Endothelial cell of umbilical vein (primary cell): ENCODE measurements at regions not wholly inside any gene's neighbourhood (a gene's known extent, or its start where the extent isn't known, plus 50 kb on each side); places are given as distances from the start of the nearest gene placed in this dataset.

Source experiments
- BruUV-seq: library from RNA; stranded (reverse); fragments of 400-500 nt; replicated peaks from 2 replicates; lab custom pipeline; 2021; lab: Mats Ljungman, UMichigan
- CTCF ChIA-PET: fragments of 300-600, 350-600 bp; sonication (Branson Sonifier 250); formaldehyde crosslinking; loops from one replicate; lab custom pipeline; 2021; ENCODE audit warnings: antibody characterized with exemption, inconsistent platforms; lab: Charles Lee
- POLR2A ChIA-PET: fragments of 300-600, 350-600 bp; sonication (Branson Sonifier 250); formaldehyde crosslinking; loops from one replicate; lab custom pipeline; 2021; ENCODE audit warnings: antibody characterized with exemption, inconsistent platforms; lab: Charles Lee
- DNase-seq: peaks from one replicate; pipeline ENCODE4 v3.0.0-alpha.2; 2011; ENCODE audit warnings: low read depth, low spot score
- FAIRE-seq: peaks from 2 replicates; lab custom pipeline; 2011; peaks lifted over from hg19 to GRCh38; lab: Jason Lieb, UNC
- H2AFZ ChIP-seq: 2 replicates; pipeline ENCODE4 v1.6.0; 2012; ENCODE audit warnings: low read depth, low read length, control low read depth, inconsistent platforms
- H3K27ac ChIP-seq: 2 replicates; pipeline ENCODE4 v1.5.1; 2011; ENCODE audit warnings: low read depth, mild to moderate bottlenecking, control low read depth, low read length, moderate library complexity; ENCODE audit not compliant: insufficient read depth
- H3K27me3 ChIP-seq, 2 experiments: 2 replicates each; pipeline versions ENCODE4 v1.6.0 to v1.6.1; 2011; ENCODE audit warnings: low read length in 2 of 2, mixed read lengths in 1 of 2; ENCODE audit not compliant: control insufficient read depth in 2 of 2, insufficient read depth in 2 of 2
- H3K36me3 ChIP-seq, 2 experiments: 2 replicates in 1 of 2; 3 replicates in 1 of 2; pipeline ENCODE4 v1.5.1; 2011; ENCODE audit warnings: low read length in 2 of 2, mild to moderate bottlenecking in 1 of 2, moderate library complexity in 1 of 2; ENCODE audit not compliant: control insufficient read depth in 2 of 2, insufficient read depth in 2 of 2; ENCODE audit errors: extremely low read depth in 1 of 2
- H3K4me1 ChIP-seq: 3 replicates; pipeline ENCODE4 v1.5.1; 2011; ENCODE audit warnings: mild to moderate bottlenecking, low read length; ENCODE audit not compliant: control insufficient read depth, insufficient read depth; ENCODE audit errors: extremely low read depth
- H3K4me2 ChIP-seq: 2 replicates; pipeline ENCODE4 v1.6.1; 2011; ENCODE audit warnings: low read length, control low read depth, mixed read lengths; ENCODE audit not compliant: insufficient read depth
- H3K4me3 ChIP-seq, 3 experiments: fragments of 200-600 bp in 1 of 3; sonication (generic), shearing (Covaris generic) in 1 of 3; replicated peaks in 1 of 3; 2 replicates each; pipeline ENCODE4 v1.5.1; 2011 to 2016; ENCODE audit warnings: control low read depth in 3 of 3, low read length in 3 of 3, mild to moderate bottlenecking in 2 of 3, inconsistent platforms in 1 of 3, low read depth in 1 of 3, moderate library complexity in 1 of 3; ENCODE audit not compliant: insufficient read depth in 1 of 3
- H3K79me2 ChIP-seq: 2 replicates; pipeline ENCODE4 v1.6.0; 2012; ENCODE audit warnings: low read length, inconsistent platforms; ENCODE audit not compliant: control insufficient read depth, insufficient read depth
- H3K9ac ChIP-seq: replicated peaks from 2 replicates; pipeline ENCODE3; 2011; ENCODE audit warnings: low read length, control low read depth; ENCODE audit not compliant: insufficient read depth; ENCODE audit errors: extremely low read depth
- H3K9me1 ChIP-seq: replicated peaks from 3 replicates; pipeline ENCODE4 v1.6.0; 2011; ENCODE audit warnings: mild to moderate bottlenecking, low read length; ENCODE audit not compliant: control insufficient read depth, insufficient read depth; ENCODE audit errors: extremely low read depth
- H3K9me3 ChIP-seq: replicated peaks from 2 replicates; pipeline ENCODE4 v1.5.1; 2012; ENCODE audit warnings: low read length, inconsistent platforms; ENCODE audit not compliant: control insufficient read depth, insufficient read depth
- H4K20me1 ChIP-seq: replicated peaks from 2 replicates; pipeline ENCODE3; 2011; ENCODE audit warnings: mild to moderate bottlenecking, low read length; ENCODE audit not compliant: control insufficient read depth, insufficient read depth; ENCODE audit errors: extremely low read depth
- EZH2 ChIP-seq: IDR thresholded peaks from 2 replicates; pipeline ENCODE4 v1.6.1; 2012; ENCODE audit warnings: borderline replicate concordance, low read depth, mild to moderate bottlenecking, moderate library complexity, low read length, inconsistent platforms; ENCODE audit not compliant: severe bottlenecking
- FOS ChIP-seq: IDR thresholded peaks from 2 replicates; pipeline ENCODE4 v1.6.1; 2011; ENCODE audit warnings: mild to moderate bottlenecking, low read length, moderate library complexity, borderline replicate concordance; ENCODE audit not compliant: insufficient read depth
- GATA2 ChIP-seq: IDR thresholded peaks from 2 replicates; pipeline ENCODE4 v1.7.0; 2011; ENCODE audit warnings: low read depth, mild to moderate bottlenecking, moderate library complexity, mixed read lengths, low read length; ENCODE audit not compliant: insufficient read length, insufficient read depth
- JUN ChIP-seq: IDR thresholded peaks from 2 replicates; pipeline ENCODE4 v1.6.1; 2011; ENCODE audit warnings: borderline replicate concordance, low read depth; ENCODE audit not compliant: insufficient read length, insufficient read depth
- MAX ChIP-seq: IDR thresholded peaks from 2 replicates; pipeline ENCODE4 v1.6.1; 2011; ENCODE audit not compliant: insufficient read depth, insufficient read length
- MYC ChIP-seq: IDR thresholded peaks from one replicate; pipeline ENCODE4 v1.6.1; 2011; ENCODE audit warnings: mild to moderate bottlenecking, low read depth, low read length
- POLR2A ChIP-seq: IDR thresholded peaks from 2 replicates; pipeline ENCODE4 v1.6.1; 2012; ENCODE audit warnings: low read depth, mild to moderate bottlenecking, control low read depth, low read length
- POLR2AphosphoS5 ChIP-seq: IDR thresholded peaks from 2 replicates; pipeline ENCODE4 v1.6.1; 2012; ENCODE audit warnings: low read depth, mild to moderate bottlenecking, control low read depth, low read length, moderate library complexity; ENCODE audit not compliant: insufficient read depth
- dilution Hi-C: fragments of 300-500 bp; cut with MboI; formaldehyde crosslinking; loops from one replicate; pipeline ENCODE4 v1.15.0; 2019; ENCODE audit warnings: low sequenced_read_pairs; ENCODE audit not compliant: extremely low pct_ligation_motif_present
- intact Hi-C: fragments of 100-400 bp; cut with micrococcal nuclease; formaldehyde crosslinking; loops from one replicate; pipeline ENCODE4 v1.10.0; 2022
- TF ChIP-seq, protein P1 (sequence below), 2 donors: IDR thresholded peaks; 1 replicate in 1 of 2; 2 replicates in 1 of 2; pipeline ENCODE4 v1.5.1; 2011; ENCODE audit warnings: low read length in 2 of 2, mild to moderate bottlenecking in 2 of 2, moderate library complexity in 2 of 2, control low read depth in 1 of 2, inconsistent platforms in 1 of 2, low read depth in 1 of 2; ENCODE audit not compliant: insufficient read depth in 1 of 2; ENCODE audit errors: extremely low read depth in 1 of 2

DNA sequence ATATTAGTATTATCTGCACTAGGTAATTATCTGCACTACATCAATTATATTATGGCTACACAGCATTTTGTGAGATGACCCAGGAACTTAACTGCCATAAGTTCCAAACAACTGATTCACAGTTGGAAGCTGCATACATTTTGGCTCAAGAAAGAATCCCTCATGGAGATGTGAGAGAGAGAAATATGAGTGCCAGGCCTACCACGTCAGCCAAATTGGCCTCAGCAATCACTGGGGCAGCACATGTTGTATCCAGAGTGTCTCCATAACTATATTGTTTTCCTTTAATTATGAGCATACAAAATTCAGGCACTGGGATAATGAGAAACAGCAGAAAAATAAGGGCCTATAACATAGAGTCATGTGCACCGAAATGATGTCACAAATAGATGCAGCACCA, 174.2 kb upstream of the DMD start:
- H3K27me3 ChIP-seq, result no peaks in the 10 kb centered on the region
- no peak overlapping the region for H3K27ac ChIP-seq
- dilution Hi-C loops (no loop called here), intact Hi-C loops (no loop called here)
- DNase-seq (no peak), FAIRE-seq (no peak)
- H3K9ac ChIP-seq, result no peak overlapping the region
- POLR2A ChIA-PET, result no interaction called here
- H3K4me3 ChIP-seq, result no peak overlapping the region
- no peaks in the 10 kb centered on the region for H3K36me3 ChIP-seq
- H4K20me1 ChIP-seq, result no peaks in the 10 kb centered on the region
- H3K9me3 ChIP-seq, result no peaks in the 10 kb centered on the region
- TF ChIP-seq MYC (no peak), POLR2A (no peak), EZH2 (no peak), MAX (no peak), GATA2 (no peak), POLR2AphosphoS5 (no peak), JUN (no peak), FOS (no peak)
- TF ChIP-seq, protein P1, sequence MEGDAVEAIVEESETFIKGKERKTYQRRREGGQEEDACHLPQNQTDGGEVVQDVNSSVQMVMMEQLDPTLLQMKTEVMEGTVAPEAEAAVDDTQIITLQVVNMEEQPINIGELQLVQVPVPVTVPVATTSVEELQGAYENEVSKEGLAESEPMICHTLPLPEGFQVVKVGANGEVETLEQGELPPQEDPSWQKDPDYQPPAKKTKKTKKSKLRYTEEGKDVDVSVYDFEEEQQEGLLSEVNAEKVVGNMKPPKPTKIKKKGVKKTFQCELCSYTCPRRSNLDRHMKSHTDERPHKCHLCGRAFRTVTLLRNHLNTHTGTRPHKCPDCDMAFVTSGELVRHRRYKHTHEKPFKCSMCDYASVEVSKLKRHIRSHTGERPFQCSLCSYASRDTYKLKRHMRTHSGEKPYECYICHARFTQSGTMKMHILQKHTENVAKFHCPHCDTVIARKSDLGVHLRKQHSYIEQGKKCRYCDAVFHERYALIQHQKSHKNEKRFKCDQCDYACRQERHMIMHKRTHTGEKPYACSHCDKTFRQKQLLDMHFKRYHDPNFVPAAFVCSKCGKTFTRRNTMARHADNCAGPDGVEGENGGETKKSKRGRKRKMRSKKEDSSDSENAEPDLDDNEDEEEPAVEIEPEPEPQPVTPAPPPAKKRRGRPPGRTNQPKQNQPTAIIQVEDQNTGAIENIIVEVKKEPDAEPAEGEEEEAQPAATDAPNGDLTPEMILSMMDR (IDR thresholded peaks at IDR 0.05; ENCODE audit: extremely low read depth in 1 of 2, insufficient read depth in 1 of 2, low read depth in 1 of 2, low read length in 2 of 2), result no peak
- H3K4me2 ChIP-seq, result no peak overlapping the region
- no TSS peak for BruUV-seq
- no peaks in the 10 kb centered on the region for H3K9me1 ChIP-seq
- no peaks in the 10 kb centered on the region for H3K4me1 ChIP-seq
- CTCF ChIA-PET, result no interaction called here
- H2AFZ ChIP-seq, result no peak overlapping the region
- no peaks in the 10 kb centered on the region for H3K79me2 ChIP-seq
